K562 (cell line): ENCODE measurements at regions not wholly inside any gene's neighbourhood (a gene's known extent, or its start where the extent isn't known, plus 50 kb on each side); places are given as distances from the start of the nearest gene placed in this dataset.

Experiments
- ATAC-seq: fragments of 200-7000 bp; cut with Tn5 transposase; 3 replicates; pipeline ENCODE4 v1.9.1; 2020; ENCODE audit warnings: moderate library complexity
- BruUV-seq: library from RNA; stranded (reverse); fragments of 400-500 nt; replicated peaks from 2 replicates; lab custom pipeline; 2021; lab: Mats Ljungman, UMichigan
- CTCF ChIA-PET: fragments of 300-600 bp; formaldehyde crosslinking; extraction: SDS; loops from one replicate; lab custom pipeline; 2021; ENCODE audit warnings: low intra/inter-chr PET ratio; lab: Yijun Ruan, JAX
- POLR2A ChIA-PET: fragments of 300-600, 350-650 bp; sonication (Branson Sonifier 250); formaldehyde crosslinking; extraction: SDS; loops from one replicate; lab custom pipeline; 2021; ENCODE audit warnings: antibody characterized with exemption, inconsistent platforms; lab: Yijun Ruan, JAX
- DNase-seq, 4 experiments: peaks; one replicate each; pipeline versions ENCODE4 v3.0.0 to v3.0.0-alpha.2; 2011 to 2018; ENCODE audit warnings: low spot score in 3 of 4, mixed read lengths in 3 of 4; ENCODE audit errors: extremely low read depth in 1 of 4
- FAIRE-seq: peaks from 2 replicates; lab custom pipeline; 2011; peaks lifted over from hg19 to GRCh38; lab: Jason Lieb, UNC
- H2AFZ ChIP-seq: 2 replicates; pipeline ENCODE4 v1.6.0; 2011; ENCODE audit warnings: low read depth, low read length, control low read depth, inconsistent platforms
- H3K27ac ChIP-seq: fragments of 200-600 bp; 3 replicates; pipeline ENCODE4 v1.8.0; 2011; ENCODE audit warnings: low read depth, mild to moderate bottlenecking, control low read depth, inconsistent platforms, low read length, moderate library complexity, mixed read lengths; ENCODE audit errors: extremely low read depth
- H3K27me3 ChIP-seq, 2 experiments: fragments of 300-600 bp in 1 of 2; 2 replicates in 1 of 2; 3 replicates in 1 of 2; pipeline versions ENCODE4 v1.6.0 to v1.8.0; 2011; ENCODE audit warnings: inconsistent platforms in 2 of 2, low read length in 2 of 2, mild to moderate bottlenecking in 1 of 2, mixed read lengths in 1 of 2, moderate library complexity in 1 of 2; ENCODE audit not compliant: control insufficient read depth in 2 of 2, insufficient read depth in 2 of 2
- H3K36me3 ChIP-seq: fragments of 300-600 bp; 3 replicates; pipeline ENCODE4 v1.8.0; 2011; ENCODE audit warnings: mild to moderate bottlenecking, low read length, inconsistent platforms; ENCODE audit not compliant: control insufficient read depth, insufficient read depth
- H3K4me1 ChIP-seq, 2 experiments: fragments of 200-600 bp in 1 of 2; replicated peaks in 1 of 2; 2 replicates in 1 of 2; 3 replicates in 1 of 2; pipeline versions ENCODE4 v1.5.1 to v1.8.0; 2011; ENCODE audit warnings: inconsistent platforms in 2 of 2, low read length in 2 of 2, mild to moderate bottlenecking in 1 of 2, mixed read lengths in 1 of 2, moderate library complexity in 1 of 2; ENCODE audit not compliant: control insufficient read depth in 2 of 2, insufficient read depth in 2 of 2
- H3K4me2 ChIP-seq: 2 replicates; pipeline ENCODE4 v1.6.1; 2011; ENCODE audit warnings: low read length, control low read depth, inconsistent platforms, mixed read lengths; ENCODE audit not compliant: insufficient read depth
- H3K4me3 ChIP-seq: fragments of 200-600 bp; sonication (generic), shearing (Covaris generic); 2 replicates; pipeline ENCODE4 v1.5.1; 2016; ENCODE audit warnings: control low read depth, inconsistent platforms
- H3K79me2 ChIP-seq: fragments of 200-600 bp; 3 replicates; pipeline ENCODE4 v1.8.0; 2011; ENCODE audit warnings: low read length, inconsistent platforms; ENCODE audit not compliant: control insufficient read depth, insufficient read depth
- H3K9ac ChIP-seq, 2 experiments: 2 replicates each; pipeline versions ENCODE4 v1.6.0 to v1.6.1; 2011; ENCODE audit warnings: low read depth in 2 of 2, low read length in 2 of 2, control low read depth in 1 of 2, inconsistent platforms in 1 of 2, mild to moderate bottlenecking in 1 of 2, mixed read lengths in 1 of 2; ENCODE audit not compliant: insufficient read depth in 1 of 2
- H3K9me1 ChIP-seq: one replicate; pipeline ENCODE4 v1.6.0; 2011; ENCODE audit warnings: inconsistent platforms, mild to moderate bottlenecking, low read length, moderate library complexity; ENCODE audit not compliant: control insufficient read depth, insufficient read depth
- H3K9me3 ChIP-seq: replicated peaks from 2 replicates; pipeline ENCODE4 v1.5.1; 2011; ENCODE audit warnings: low read depth, low read length, inconsistent platforms; ENCODE audit not compliant: control insufficient read depth, insufficient read depth
- H4K20me1 ChIP-seq: replicated peaks from 2 replicates; pipeline ENCODE4 v1.6.1; 2011; ENCODE audit warnings: low read length, inconsistent platforms, mixed read lengths; ENCODE audit not compliant: control insufficient read depth, insufficient read depth
- CBX2 ChIP-seq: fragments of 200-600 bp; sonication (generic); IDR thresholded peaks from one replicate; pipeline ENCODE4 v1.6.1; 2012; ENCODE audit warnings: mild to moderate bottlenecking, low read length, inconsistent platforms; ENCODE audit not compliant: insufficient read depth, poor library complexity, severe bottlenecking
- CHCHD3 ChIP-seq: fragments of 250-450 bp; sonication (Bioruptor Pico); IDR thresholded peaks from 2 replicates; pipeline ENCODE4 v2.1.2; 2022; ENCODE audit warnings: mild to moderate bottlenecking
- E2F3 ChIP-seq: fragments of 250-450 bp; sonication (Bioruptor Pico); IDR thresholded peaks from 2 replicates; pipeline ENCODE4 v1.4.0; 2020; ENCODE audit warnings: mild to moderate bottlenecking
- ETS2 ChIP-seq: IDR thresholded peaks from 2 replicates; pipeline ENCODE4 v1.6.1; 2016; ENCODE audit warnings: borderline replicate concordance, missing genetic modification characterization, mild to moderate bottlenecking, moderate library complexity, missing compliant biosample characterization; ENCODE audit not compliant: poor library complexity, severe bottlenecking
- FOXJ2 ChIP-seq: fragments of 200-800 bp; sonication (Bioruptor generic); IDR thresholded peaks from 2 replicates; pipeline ENCODE4 v1.6.1; 2016; ENCODE audit warnings: missing genetic modification characterization, missing compliant biosample characterization
- MAZ ChIP-seq, 2 experiments: fragments of 450-650 bp in 1 of 2; sonication (generic) in 1 of 2; formaldehyde crosslinking; IDR thresholded peaks in 1 of 2; conservative IDR thresholded peaks in 1 of 2; 2 replicates each; pipeline versions ENCODE4 v1.4.0 to v1.5.0; 2020; ENCODE audit warnings: mild to moderate bottlenecking in 1 of 2, missing genetic modification reagents in 1 of 2
- NFXL1 ChIP-seq: fragments of 450-650 bp; formaldehyde crosslinking; IDR thresholded peaks from 2 replicates; pipeline ENCODE4 v1.4.0; 2021; ENCODE audit warnings: mild to moderate bottlenecking
- TCF15 ChIP-seq: fragments of 250-450 bp; sonication (Bioruptor Pico); IDR thresholded peaks from 2 replicates; pipeline ENCODE4 v1.8.0; 2022; ENCODE audit warnings: moderate library complexity, mild to moderate bottlenecking, inconsistent platforms
- ZNF23 ChIP-seq: fragments of 250-450 bp; sonication (Bioruptor Pico); IDR thresholded peaks from 2 replicates; pipeline ENCODE4 v1.4.0; 2020; ENCODE audit warnings: mild to moderate bottlenecking
- in situ Hi-C: fragments of 300-500 bp; cut with MboI; formaldehyde crosslinking; loops from 4 replicates; pipeline ENCODE4 v1.15.0; 2018; ENCODE audit warnings: inconsistent platforms, mixed read lengths
- intact Hi-C: fragments of 100-400 bp; cut with micrococcal nuclease; formaldehyde crosslinking; loops from 2 replicates; pipeline ENCODE4 v1.14.2; 2022

GRCh38 chrX:148159796-148160195 lies 178.7 kb downstream of the FMR1NB start:
- ATAC-seq (no peak), DNase-seq (no peak), FAIRE-seq (no peak)
- H3K4me2 ChIP-seq, result no peak overlapping the region
- no peak overlapping the region for H3K27ac ChIP-seq
- H3K9me3 ChIP-seq, result no peaks in the 10 kb centered on the region
- no peaks in the 10 kb centered on the region for H3K36me3 ChIP-seq
- no peaks in the 10 kb centered on the region for H3K4me1 ChIP-seq
- no TSS peak for BruUV-seq
- in situ Hi-C loops (no loop called here), intact Hi-C loops (no loop called here)
- no peak overlapping the region for H2AFZ ChIP-seq
- ChIA-PET CTCF (no interaction called here), POLR2A (no interaction called here)
- H3K79me2 ChIP-seq, result no peaks in the 10 kb centered on the region
- no peaks in the 10 kb centered on the region for H3K27me3 ChIP-seq
- TF ChIP-seq CHCHD3 (CRISPR knock-in tag) (no peak), E2F3 (CRISPR knock-in tag) (no peak), CBX2 (no peak), MAZ (CRISPR knock-in tag; conservative IDR thresholded peaks at IDR 0.05 in 1 of 2, IDR thresholded peaks at IDR 0.05 in 1 of 2) (no peak), TCF15 (CRISPR knock-in tag) (no peak), ETS2 (tag) (no peak), ZNF23 (CRISPR knock-in tag) (no peak), NFXL1 (CRISPR knock-in tag) (no peak), FOXJ2 (tag) (no peak)
- no peak overlapping the region for H3K4me3 ChIP-seq
- no peaks in the 10 kb centered on the region for H4K20me1 ChIP-seq
- no peak overlapping the region for H3K9ac ChIP-seq
- H3K9me1 ChIP-seq, result no peaks in the 10 kb centered on the region
